Caco-2 (cell line): ENCODE measurements at regions not wholly inside any gene's neighbourhood (a gene's known extent, or its start where the extent isn't known, plus 50 kb on each side); places are given as distances from the start of the nearest gene placed in this dataset.

Source experiments
- BruUV-seq: library from RNA; stranded (reverse); fragments of 400-500 nt; replicated peaks from 2 replicates; lab custom pipeline; 2021; lab: Mats Ljungman, UMichigan
- CTCF ChIA-PET: fragments of 300-600 bp; sonication (Branson Sonifier 250); formaldehyde crosslinking; loops from one replicate; lab custom pipeline; 2022; ENCODE audit warnings: antibody characterized with exemption; lab: Charles Lee
- POLR2A ChIA-PET: fragments of 300-600 bp; sonication (Branson Sonifier 250); formaldehyde crosslinking; loops from one replicate; lab custom pipeline; 2022; ENCODE audit warnings: antibody characterized with exemption; lab: Charles Lee
- DNase-seq, 2 experiments: peaks; one replicate each; pipeline versions ENCODE4 v3.0.0 to v3.0.0-alpha.2; 2020 to 2022
- H3K27me3 ChIP-seq: replicated peaks from 2 replicates; pipeline ENCODE4 v1.6.0; 2011; ENCODE audit warnings: low read length; ENCODE audit not compliant: control insufficient read depth, insufficient read depth
- H3K36me3 ChIP-seq: 2 replicates; pipeline ENCODE4 v1.5.1; 2011; ENCODE audit warnings: low read length; ENCODE audit not compliant: control insufficient read depth, insufficient read depth
- H3K4me1 ChIP-seq: fragments of 250-450 bp; sonication (Bioruptor Pico); 2 replicates; pipeline ENCODE4 v1.5.1; 2020; ENCODE audit warnings: mild to moderate bottlenecking
- H3K4me3 ChIP-seq: 2 replicates; pipeline ENCODE4 v1.5.1; 2011; ENCODE audit warnings: low read depth, mild to moderate bottlenecking, control low read depth, low read length
- H3K9me3 ChIP-seq: fragments of 250-450 bp; sonication (Bioruptor Pico); 2 replicates; pipeline ENCODE4 v1.5.1; 2020; ENCODE audit warnings: mild to moderate bottlenecking, moderate library complexity
- H3K27ac Mint-ChIP-seq: one replicate; pipeline ENCODE4 v1.8.0; 2022; ENCODE audit warnings: mixed read lengths; ENCODE audit not compliant: unreplicated experiment
- H3K27me3 Mint-ChIP-seq: one replicate; pipeline ENCODE4 v1.8.0; 2022; ENCODE audit warnings: mixed read lengths; ENCODE audit not compliant: insufficient read depth, unreplicated experiment
- H3K36me3 Mint-ChIP-seq: one replicate; pipeline ENCODE4 v1.8.0; 2022; ENCODE audit warnings: mild to moderate bottlenecking, mixed read lengths; ENCODE audit not compliant: insufficient read depth, unreplicated experiment
- H3K4me1 Mint-ChIP-seq: one replicate; pipeline ENCODE4 v1.8.0; 2022; ENCODE audit warnings: low read depth, mixed read lengths; ENCODE audit not compliant: unreplicated experiment
- H3K4me3 Mint-ChIP-seq: one replicate; pipeline ENCODE4 v1.8.0; 2022; ENCODE audit warnings: mild to moderate bottlenecking, moderate library complexity, mixed read lengths; ENCODE audit not compliant: unreplicated experiment
- H3K9me3 Mint-ChIP-seq: one replicate; pipeline ENCODE4 v1.8.0; 2022; ENCODE audit warnings: mixed read lengths; ENCODE audit not compliant: unreplicated experiment
- CTCF ChIP-seq, 2 experiments: fragments of 200-600 bp in 1 of 2; IDR thresholded peaks; 1 replicate in 1 of 2; 2 replicates in 1 of 2; pipeline versions ENCODE4 v1.5.1 to v1.8.0; 2011 to 2022; ENCODE audit warnings: antibody characterized with exemption in 1 of 2, control low read depth in 1 of 2, inconsistent platforms in 1 of 2, low read depth in 1 of 2, low read length in 1 of 2, mild to moderate bottlenecking in 1 of 2, moderate library complexity in 1 of 2; ENCODE audit not compliant: insufficient read depth in 1 of 2, severe bottlenecking in 1 of 2, unreplicated experiment in 1 of 2
- intact Hi-C: fragments of 100-400 bp; cut with micrococcal nuclease; formaldehyde crosslinking; loops from one replicate; pipeline ENCODE4 v1.10.0; 2022; ENCODE audit not compliant: unreplicated experiment

- no peak for TF ChIP-seq CTCF (IDR thresholded peaks at IDR 0.05; ENCODE audit: insufficient read depth in 1 of 2, low read depth in 1 of 2, low read length in 1 of 2, severe bottlenecking in 1 of 2, unreplicated experiment in 1 of 2)
- peaks cover 14% of the 10 kb centered on the region for H3K4me1 ChIP-seq
- DNase-seq = no peak
- Mint-ChIP-seq H3K4me1 (peaks cover 10% of the 10 kb centered on the region), H3K27me3 (no peaks in the 10 kb centered on the region), H3K36me3 (no peaks in the 10 kb centered on the region), H3K9me3 (no peaks in the 10 kb centered on the region), H3K27ac (no peak overlapping the region), H3K4me3 (no peak overlapping the region)
- H3K36me3 ChIP-seq = no peaks in the 10 kb centered on the region
- H3K9me3 ChIP-seq = no peaks in the 10 kb centered on the region
- H3K27me3 ChIP-seq = no peaks in the 10 kb centered on the region
- BruUV-seq = no TSS peak
- intact Hi-C loops = no loop called here
- POLR2A ChIA-PET = no interaction called here
- CTCF ChIA-PET = interaction anchor here (0.6 kb wide), 1 partner anchor 502 kb away, joined by 3 read pairs; no protein-coding TSS in a partner anchor
- H3K4me3 ChIP-seq = no peak overlapping the region
These were observed 206.7 kb upstream of the RBBP8 start for GRCh38 chr18:22726469-22726868.

DNA sequence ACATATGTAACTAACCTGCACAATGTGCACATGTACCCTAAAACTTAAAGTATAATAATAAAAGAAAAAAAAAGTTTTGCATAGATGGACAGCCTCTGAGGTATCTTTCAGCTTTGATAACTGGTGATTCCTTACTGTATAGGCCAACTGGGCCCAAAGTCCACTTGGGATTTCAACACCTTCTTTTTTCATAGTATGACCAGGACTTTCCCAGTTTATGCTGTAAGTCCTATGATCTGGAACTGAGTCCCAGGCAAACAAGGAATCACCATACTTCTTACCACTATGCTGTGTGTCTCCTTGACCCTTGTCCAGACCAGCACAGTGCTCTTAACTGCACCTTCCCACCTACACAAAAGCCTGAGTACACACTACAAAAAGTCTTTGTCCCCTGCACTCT, 205.1 kb upstream of the RBBP8 start:
- Mint-ChIP-seq H3K27ac (no peak overlapping the region), H3K9me3 (no peaks in the 10 kb centered on the region), H3K4me1 (peaks cover 10% of the 10 kb centered on the region), H3K4me3 (no peak overlapping the region), H3K36me3 (no peaks in the 10 kb centered on the region), H3K27me3 (no peaks in the 10 kb centered on the region)
- CTCF ChIA-PET = no interaction called here
- no peak for TF ChIP-seq CTCF (IDR thresholded peaks at IDR 0.05; ENCODE audit: insufficient read depth in 1 of 2, low read depth in 1 of 2, low read length in 1 of 2, severe bottlenecking in 1 of 2, unreplicated experiment in 1 of 2)
- POLR2A ChIA-PET = no interaction called here
- no peaks in the 10 kb centered on the region for H3K36me3 ChIP-seq
- intact Hi-C loops = no loop called here
- no TSS peak for BruUV-seq
- H3K4me1 ChIP-seq = peaks cover 14% of the 10 kb centered on the region
- H3K4me3 ChIP-seq = no peak overlapping the region
- H3K27me3 ChIP-seq = no peaks in the 10 kb centered on the region
- DNase-seq = peak in 1 of 2 experiments; percentile 5
- H3K9me3 ChIP-seq = no peaks in the 10 kb centered on the region

DNA sequence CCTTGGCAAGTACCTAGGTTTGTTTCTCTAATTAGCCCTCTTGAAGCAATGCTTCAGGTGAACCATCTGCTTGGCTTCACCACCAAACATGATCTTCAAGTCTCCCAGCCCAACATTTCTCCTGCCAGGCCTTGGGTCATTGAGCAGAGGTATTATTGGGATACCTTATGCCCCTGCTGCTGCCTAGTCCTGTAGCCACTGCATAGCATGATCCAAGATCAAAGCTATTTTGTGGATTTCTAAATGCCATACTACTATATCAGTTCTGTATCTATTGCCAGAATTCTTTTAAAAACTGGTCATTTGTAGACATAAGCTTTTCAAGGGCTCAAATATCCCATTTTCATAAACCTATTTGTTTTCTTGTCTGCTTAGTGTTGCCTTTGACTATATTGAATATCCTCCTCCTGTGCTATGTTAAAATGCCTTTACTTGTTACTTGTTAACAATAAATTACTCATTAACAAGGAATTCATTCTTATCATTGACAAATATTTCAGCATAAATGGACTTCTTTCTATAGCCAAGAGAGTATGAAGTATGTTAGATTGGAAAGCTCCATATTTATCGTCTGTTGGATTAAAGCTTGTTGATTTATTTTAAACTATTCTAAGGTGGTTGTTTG, 204.5 kb upstream of the RBBP8 start:
- intact Hi-C loops = no loop called here

More for the DNA sequence above, 204.5 kb upstream of the RBBP8 start:
- no TSS peak for BruUV-seq
- TF ChIP-seq CTCF (IDR thresholded peaks at IDR 0.05; ENCODE audit: insufficient read depth in 1 of 2, low read depth in 1 of 2, low read length in 1 of 2, severe bottlenecking in 1 of 2, unreplicated experiment in 1 of 2) = no peak
- Histone ChIP-seq H3K4me3 (no peak overlapping the region), H3K27me3 (no peaks in the 10 kb centered on the region), H3K4me1 (peaks cover 14% of the 10 kb centered on the region), H3K36me3 (no peaks in the 10 kb centered on the region), H3K9me3 (no peaks in the 10 kb centered on the region)
- ChIA-PET POLR2A (no interaction called here), CTCF (no interaction called here)
- no peak overlapping the region for H3K27ac Mint-ChIP-seq
- no peaks in the 10 kb centered on the region for H3K9me3 Mint-ChIP-seq
- H3K4me1 Mint-ChIP-seq = peaks cover 10% of the 10 kb centered on the region
- H3K27me3 Mint-ChIP-seq = no peaks in the 10 kb centered on the region
- H3K4me3 Mint-ChIP-seq = no peak overlapping the region
- no peaks in the 10 kb centered on the region for H3K36me3 Mint-ChIP-seq
- no peak for DNase-seq
